Ovary (tissue), 3 donors: ENCODE measurements at regions not wholly inside any gene's neighbourhood (a gene's known extent, or its start where the extent isn't known, plus 50 kb on each side); places are given as distances from the start of the nearest gene placed in this dataset.

Source experiments
- POLR2A ChIP-seq: fragments of 450-650 bp; IDR thresholded peaks from one replicate; pipeline ENCODE4 v1.6.1; 2017; ENCODE audit warnings: antibody characterized with exemption, mild to moderate bottlenecking, moderate library complexity
- TF ChIP-seq, protein P1 (sequence below), 3 donors: fragments of 450-650 bp in 2 of 3; fragments of 200-600 bp in 1 of 3; IDR thresholded peaks; one replicate each; pipeline versions ENCODE4 v1.5.1 to v1.8.0; 2016 to 2022; ENCODE audit warnings: antibody characterized with exemption in 3 of 3, mild to moderate bottlenecking in 1 of 3
- donor health status: DM: no; HTN: no; CAD: no.

DNA sequence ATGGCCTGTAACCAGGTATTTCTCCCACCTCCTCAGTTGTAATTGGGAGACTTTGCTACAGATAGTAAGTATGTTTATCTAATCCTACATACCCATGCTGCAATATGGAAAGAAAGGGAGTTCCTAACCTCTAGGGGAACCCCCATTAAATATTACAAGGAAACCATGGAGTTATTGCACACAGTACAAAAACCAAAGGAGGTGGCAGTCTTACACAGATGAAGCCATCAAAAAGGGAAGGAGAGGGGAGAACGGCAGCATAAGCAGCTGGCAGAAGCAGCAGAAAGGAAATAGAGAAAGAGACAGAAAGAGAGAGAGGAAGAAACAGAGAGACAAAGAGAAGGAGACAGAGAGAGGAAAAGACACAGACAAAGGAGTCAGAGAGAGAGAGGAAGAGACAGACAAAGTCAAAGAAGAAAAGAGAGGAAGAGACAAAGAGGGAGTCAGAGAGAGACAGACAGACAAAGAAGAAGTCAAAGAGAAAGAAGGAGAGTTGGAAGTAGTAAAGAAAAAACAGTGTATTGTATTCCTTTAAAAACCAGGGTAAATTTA, 142.9 kb downstream of the FASLG start:
- TF ChIP-seq POLR2A, result no peak
- TF ChIP-seq, protein P1, sequence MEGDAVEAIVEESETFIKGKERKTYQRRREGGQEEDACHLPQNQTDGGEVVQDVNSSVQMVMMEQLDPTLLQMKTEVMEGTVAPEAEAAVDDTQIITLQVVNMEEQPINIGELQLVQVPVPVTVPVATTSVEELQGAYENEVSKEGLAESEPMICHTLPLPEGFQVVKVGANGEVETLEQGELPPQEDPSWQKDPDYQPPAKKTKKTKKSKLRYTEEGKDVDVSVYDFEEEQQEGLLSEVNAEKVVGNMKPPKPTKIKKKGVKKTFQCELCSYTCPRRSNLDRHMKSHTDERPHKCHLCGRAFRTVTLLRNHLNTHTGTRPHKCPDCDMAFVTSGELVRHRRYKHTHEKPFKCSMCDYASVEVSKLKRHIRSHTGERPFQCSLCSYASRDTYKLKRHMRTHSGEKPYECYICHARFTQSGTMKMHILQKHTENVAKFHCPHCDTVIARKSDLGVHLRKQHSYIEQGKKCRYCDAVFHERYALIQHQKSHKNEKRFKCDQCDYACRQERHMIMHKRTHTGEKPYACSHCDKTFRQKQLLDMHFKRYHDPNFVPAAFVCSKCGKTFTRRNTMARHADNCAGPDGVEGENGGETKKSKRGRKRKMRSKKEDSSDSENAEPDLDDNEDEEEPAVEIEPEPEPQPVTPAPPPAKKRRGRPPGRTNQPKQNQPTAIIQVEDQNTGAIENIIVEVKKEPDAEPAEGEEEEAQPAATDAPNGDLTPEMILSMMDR (IDR thresholded peaks at IDR 0.05), result no peak
